HepG2 (cell line): ENCODE measurements at regions not wholly inside any gene's neighbourhood (a gene's known extent, or its start where the extent isn't known, plus 50 kb on each side); places are given as distances from the start of the nearest gene placed in this dataset.

Experiments
- ATAC-seq: fragments of 200-7000 bp; cut with Tn5 transposase; 3 replicates; pipeline ENCODE4 v1.9.1; 2020; ENCODE audit warnings: mild to moderate bottlenecking, moderate library complexity
- BruUV-seq: library from RNA; stranded (reverse); fragments of 400-500 nt; replicated peaks from 2 replicates; lab custom pipeline; 2021; lab: Mats Ljungman, UMichigan
- CTCF ChIA-PET: fragments of 300-600 bp; formaldehyde crosslinking; extraction: SDS; loops from one replicate; lab custom pipeline; 2021; ENCODE audit warnings: low total read pairs, inconsistent platforms, low intra/inter-chr PET ratio; lab: Yijun Ruan, JAX
- POLR2A ChIA-PET: fragments of 350-600 bp; sonication (Branson Sonifier 250); formaldehyde crosslinking; loops from one replicate; lab custom pipeline; 2020; ENCODE audit warnings: antibody characterized with exemption, inconsistent platforms; lab: Yijun Ruan, JAX
- DNase-seq: peaks from one replicate; pipeline ENCODE4 v3.0.0-alpha.2; 2015; ENCODE audit warnings: low spot score
- FAIRE-seq: peaks from 3 replicates; lab custom pipeline; 2011; peaks lifted over from hg19 to GRCh38; lab: Jason Lieb, UNC
- H2AFZ ChIP-seq: one replicate; pipeline ENCODE4 v1.6.1; 2011; ENCODE audit warnings: low read length, inconsistent platforms
- H3K27ac ChIP-seq: fragments of 300-600 bp; 3 replicates; pipeline ENCODE4 v1.8.0; 2011; ENCODE audit warnings: mixed run types, mild to moderate bottlenecking, mixed read lengths, low read length, inconsistent platforms; ENCODE audit not compliant: insufficient read depth; ENCODE audit errors: extremely low read length
- H3K27me3 ChIP-seq, 2 experiments: fragments of 200-600 bp in 1 of 2; 2 replicates in 1 of 2; 3 replicates in 1 of 2; pipeline versions ENCODE4 v1.6.0 to v1.8.0; 2011; ENCODE audit warnings: low read length in 2 of 2, mild to moderate bottlenecking in 2 of 2, moderate library complexity in 2 of 2, inconsistent platforms in 1 of 2; ENCODE audit not compliant: insufficient read depth in 2 of 2, control insufficient read depth in 1 of 2
- H3K36me3 ChIP-seq, 2 experiments: fragments of 200-600 bp in 1 of 2; replicated peaks in 1 of 2; 2 replicates in 1 of 2; 3 replicates in 1 of 2; pipeline versions ENCODE4 v1.5.1 to v1.8.0; 2011; ENCODE audit warnings: low read length in 2 of 2, inconsistent platforms in 1 of 2; ENCODE audit not compliant: insufficient read depth in 2 of 2, control insufficient read depth in 1 of 2
- H3K4me1 ChIP-seq: 2 replicates; pipeline ENCODE4 v1.5.1; 2012; ENCODE audit warnings: low read length, inconsistent platforms; ENCODE audit not compliant: insufficient read depth
- H3K4me2 ChIP-seq: 2 replicates; pipeline ENCODE4 v1.6.0; 2011; ENCODE audit warnings: low read depth, low read length, inconsistent platforms
- H3K4me3 ChIP-seq, 3 experiments: fragments of 200-600 bp in 1 of 3; sonication (generic), shearing (Covaris generic) in 1 of 3; replicated peaks in 1 of 3; 2 replicates each; pipeline ENCODE4 v1.5.1; 2011 to 2016; ENCODE audit warnings: low read length in 3 of 3, inconsistent platforms in 2 of 3, low read depth in 2 of 3, mild to moderate bottlenecking in 2 of 3, control low read depth in 1 of 3, mixed read lengths in 1 of 3; ENCODE audit not compliant: insufficient read depth in 1 of 3
- H3K79me2 ChIP-seq: one replicate; pipeline ENCODE4 v1.6.1; 2011; ENCODE audit warnings: low read length, inconsistent platforms; ENCODE audit not compliant: insufficient read depth
- H3K9ac ChIP-seq: 2 replicates; pipeline ENCODE4 v1.6.0; 2011; ENCODE audit warnings: mild to moderate bottlenecking, low read depth, low read length, inconsistent platforms; ENCODE audit not compliant: insufficient read depth
- H3K9me3 ChIP-seq: 2 replicates; pipeline ENCODE4 v1.5.1; 2012; ENCODE audit warnings: mild to moderate bottlenecking, low read length
- H4K20me1 ChIP-seq: 2 replicates; pipeline ENCODE4 v1.6.0; 2011; ENCODE audit warnings: inconsistent platforms, mild to moderate bottlenecking, low read length, moderate library complexity; ENCODE audit not compliant: insufficient read depth
- DMTF1 ChIP-seq: sonication (generic); formaldehyde crosslinking; IDR thresholded peaks from 2 replicates; pipeline ENCODE4 v1.4.0; 2020; ENCODE audit warnings: mild to moderate bottlenecking, missing genetic modification reagents
- PRDM15 ChIP-seq: sonication (generic); formaldehyde crosslinking; IDR thresholded peaks from 2 replicates; pipeline ENCODE4 v1.4.0; 2020; ENCODE audit warnings: missing genetic modification reagents
- WGBS: methylation state at CpG from one replicate; pipeline ENCODE4 v1.1.6; 2017; ENCODE audit warnings: low lambda C conversion rate; 5-methylcytosine and 5-hydroxymethylcytosine counted together
- in situ Hi-C: cut with HindIII; loops from 2 replicates; pipeline ENCODE4 v1.10.0; 2017; ENCODE audit warnings: low pct_unique_long_range_greater_than_20kb; ENCODE audit not compliant: extremely low pct_ligation_motif_present
- intact Hi-C: fragments of 100-400 bp; cut with micrococcal nuclease; formaldehyde crosslinking; loops from one replicate; pipeline ENCODE4 v1.10.0; 2022; ENCODE audit not compliant: unreplicated experiment

DNA sequence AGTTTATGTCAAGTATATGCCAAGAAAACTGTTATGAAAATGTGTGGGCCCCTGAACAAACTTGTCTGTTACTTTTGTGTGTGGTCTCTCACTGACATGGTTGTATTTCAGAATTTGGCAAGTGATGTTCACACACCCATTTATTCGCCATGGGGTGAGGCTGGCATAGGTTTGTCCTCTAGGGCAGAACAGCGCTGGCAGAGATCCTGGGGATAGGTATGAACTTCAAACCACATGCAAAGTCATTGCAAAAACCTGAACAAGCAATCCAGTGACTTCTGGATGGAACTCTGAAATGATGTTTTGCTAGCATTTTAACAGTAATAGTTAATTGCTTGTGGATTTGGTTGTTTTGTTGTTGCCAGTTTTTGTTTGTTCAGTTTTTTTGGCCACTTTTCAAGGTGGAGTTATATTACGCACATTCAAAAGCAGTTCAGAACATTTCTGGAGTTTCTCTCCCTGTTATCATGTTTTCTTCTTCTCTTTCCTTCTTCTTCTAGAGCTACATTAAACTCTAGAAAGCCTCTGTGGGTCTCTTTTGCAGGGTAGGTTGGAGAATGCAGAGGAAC, 78.5 kb downstream of the MDH1 start:
- no peak for TF ChIP-seq DMTF1 (CRISPR knock-in tag)
- TF ChIP-seq PRDM15 (CRISPR knock-in tag): peak; percentile 44; the same call in 1 of the 2 replicates
- H4K20me1 ChIP-seq: no peaks in the 10 kb centered on the region
- ATAC-seq (no peak), DNase-seq (no peak), FAIRE-seq (no peak)
- no peak overlapping the region for H3K4me2 ChIP-seq
- H3K4me1 ChIP-seq: peaks cover 5% of the 10 kb centered on the region; the same call in 1 of the 2 replicates
- in situ Hi-C loops: no loop called here
- no peak overlapping the region for H3K4me3 ChIP-seq
- H3K27ac ChIP-seq: no peak overlapping the region
- no peak overlapping the region for H3K9ac ChIP-seq
- ChIA-PET CTCF (no interaction called here), POLR2A (no interaction called here)
- WGBS: 37% methylated on average over 3 of the region's 3 CpGs
- H3K9me3 ChIP-seq: no peaks in the 10 kb centered on the region
- BruUV-seq: no TSS peak
- no peaks in the 10 kb centered on the region for H3K79me2 ChIP-seq
- no peaks in the 10 kb centered on the region for H3K36me3 ChIP-seq
- H3K27me3 ChIP-seq: peaks cover 0 to 5% of the 10 kb centered on the region in 2 experiments; a peak in 3 of 5 replicates
- no peak overlapping the region for H2AFZ ChIP-seq
- intact Hi-C loops: loop anchor here (5.0 kb wide), 1 partner anchor 1070 kb away; no protein-coding TSS in a partner anchor
